HepG2 (cell line): ENCODE measurements at regions not wholly inside any gene's neighbourhood (a gene's known extent, or its start where the extent isn't known, plus 50 kb on each side); places are given as distances from the start of the nearest gene placed in this dataset.

Experiments
- ATAC-seq: fragments of 200-7000 bp; cut with Tn5 transposase; 3 replicates; pipeline ENCODE4 v1.9.1; 2020; ENCODE audit warnings: mild to moderate bottlenecking, moderate library complexity
- BruUV-seq: library from RNA; stranded (reverse); fragments of 400-500 nt; replicated peaks from 2 replicates; lab custom pipeline; 2021; lab: Mats Ljungman, UMichigan
- CTCF ChIA-PET: fragments of 300-600 bp; formaldehyde crosslinking; extraction: SDS; loops from one replicate; lab custom pipeline; 2021; ENCODE audit warnings: low total read pairs, inconsistent platforms, low intra/inter-chr PET ratio; lab: Yijun Ruan, JAX
- POLR2A ChIA-PET: fragments of 350-600 bp; sonication (Branson Sonifier 250); formaldehyde crosslinking; loops from one replicate; lab custom pipeline; 2020; ENCODE audit warnings: antibody characterized with exemption, inconsistent platforms; lab: Yijun Ruan, JAX
- DNase-seq: peaks from one replicate; pipeline ENCODE4 v3.0.0-alpha.2; 2015; ENCODE audit warnings: low spot score
- FAIRE-seq: peaks from 3 replicates; lab custom pipeline; 2011; peaks lifted over from hg19 to GRCh38; lab: Jason Lieb, UNC
- H2AFZ ChIP-seq: one replicate; pipeline ENCODE4 v1.6.1; 2011; ENCODE audit warnings: low read length, inconsistent platforms
- H3K27ac ChIP-seq: fragments of 300-600 bp; 3 replicates; pipeline ENCODE4 v1.8.0; 2011; ENCODE audit warnings: mixed run types, mild to moderate bottlenecking, mixed read lengths, low read length, inconsistent platforms; ENCODE audit not compliant: insufficient read depth; ENCODE audit errors: extremely low read length
- H3K27me3 ChIP-seq, 2 experiments: fragments of 200-600 bp in 1 of 2; 2 replicates in 1 of 2; 3 replicates in 1 of 2; pipeline versions ENCODE4 v1.6.0 to v1.8.0; 2011; ENCODE audit warnings: low read length in 2 of 2, mild to moderate bottlenecking in 2 of 2, moderate library complexity in 2 of 2, inconsistent platforms in 1 of 2; ENCODE audit not compliant: insufficient read depth in 2 of 2, control insufficient read depth in 1 of 2
- H3K36me3 ChIP-seq, 2 experiments: fragments of 200-600 bp in 1 of 2; replicated peaks in 1 of 2; 2 replicates in 1 of 2; 3 replicates in 1 of 2; pipeline versions ENCODE4 v1.5.1 to v1.8.0; 2011; ENCODE audit warnings: low read length in 2 of 2, inconsistent platforms in 1 of 2; ENCODE audit not compliant: insufficient read depth in 2 of 2, control insufficient read depth in 1 of 2
- H3K4me1 ChIP-seq: 2 replicates; pipeline ENCODE4 v1.5.1; 2012; ENCODE audit warnings: low read length, inconsistent platforms; ENCODE audit not compliant: insufficient read depth
- H3K4me2 ChIP-seq: 2 replicates; pipeline ENCODE4 v1.6.0; 2011; ENCODE audit warnings: low read depth, low read length, inconsistent platforms
- H3K4me3 ChIP-seq, 3 experiments: fragments of 200-600 bp in 1 of 3; sonication (generic), shearing (Covaris generic) in 1 of 3; replicated peaks in 1 of 3; 2 replicates each; pipeline ENCODE4 v1.5.1; 2011 to 2016; ENCODE audit warnings: low read length in 3 of 3, inconsistent platforms in 2 of 3, low read depth in 2 of 3, mild to moderate bottlenecking in 2 of 3, control low read depth in 1 of 3, mixed read lengths in 1 of 3; ENCODE audit not compliant: insufficient read depth in 1 of 3
- H3K79me2 ChIP-seq: one replicate; pipeline ENCODE4 v1.6.1; 2011; ENCODE audit warnings: low read length, inconsistent platforms; ENCODE audit not compliant: insufficient read depth
- H3K9ac ChIP-seq: 2 replicates; pipeline ENCODE4 v1.6.0; 2011; ENCODE audit warnings: mild to moderate bottlenecking, low read depth, low read length, inconsistent platforms; ENCODE audit not compliant: insufficient read depth
- H3K9me3 ChIP-seq: 2 replicates; pipeline ENCODE4 v1.5.1; 2012; ENCODE audit warnings: mild to moderate bottlenecking, low read length
- H4K20me1 ChIP-seq: 2 replicates; pipeline ENCODE4 v1.6.0; 2011; ENCODE audit warnings: inconsistent platforms, mild to moderate bottlenecking, low read length, moderate library complexity; ENCODE audit not compliant: insufficient read depth
- DNMT3B ChIP-seq: conservative IDR thresholded peaks from 2 replicates; pipeline ENCODE4 v1.6.1; 2016; ENCODE audit warnings: missing biosample characterization, control low read depth
- GFI1 ChIP-seq: sonication (generic); formaldehyde crosslinking; IDR thresholded peaks from 2 replicates; pipeline ENCODE4 v1.5.0; 2020; ENCODE audit warnings: missing genetic modification reagents, mild to moderate bottlenecking, borderline replicate concordance
- HDAC6 ChIP-seq: fragments of 200-600 bp; sonication (generic); IDR thresholded peaks from 2 replicates; pipeline ENCODE4 v1.7.0; 2017; ENCODE audit warnings: mild to moderate bottlenecking, antibody characterized with exemption, low read length, low read depth
- NCOA1 ChIP-seq: sonication (generic); formaldehyde crosslinking; IDR thresholded peaks from 2 replicates; pipeline ENCODE4 v1.9.0; 2021; ENCODE audit warnings: missing genetic modification reagents
- NFKBIZ ChIP-seq: IDR thresholded peaks from 2 replicates; pipeline ENCODE4 v1.6.1; 2018; ENCODE audit warnings: missing genetic modification reagents, missing compliant biosample characterization
- PBX2 ChIP-seq: IDR thresholded peaks from 2 replicates; pipeline ENCODE4 v1.6.1; 2016; ENCODE audit warnings: control low read depth
- SKI ChIP-seq: fragments of 450-650 bp; IDR thresholded peaks from one replicate; pipeline ENCODE4 v1.6.1; 2018; ENCODE audit warnings: mild to moderate bottlenecking; ENCODE audit not compliant: partially characterized antibody
- ZBTB34 ChIP-seq: sonication (generic); formaldehyde crosslinking; IDR thresholded peaks from 2 replicates; pipeline ENCODE4 v1.8.0; 2022; ENCODE audit warnings: mild to moderate bottlenecking, missing genetic modification reagents
- ZNF17 ChIP-seq: sonication (generic); formaldehyde crosslinking; IDR thresholded peaks from 2 replicates; pipeline ENCODE4 v1.5.0; 2020; ENCODE audit warnings: mild to moderate bottlenecking, missing genetic modification reagents
- ZNF331 ChIP-seq: sonication (generic); formaldehyde crosslinking; IDR thresholded peaks from 2 replicates; pipeline ENCODE4 v1.4.0; 2020; ENCODE audit warnings: missing genetic modification reagents
- ZNF33A ChIP-seq: sonication (generic); formaldehyde crosslinking; IDR thresholded peaks from 2 replicates; pipeline ENCODE4 v1.5.1; 2020; ENCODE audit warnings: missing genetic modification reagents, mild to moderate bottlenecking, moderate library complexity, borderline replicate concordance
- ZNF550 ChIP-seq: sonication (generic); formaldehyde crosslinking; IDR thresholded peaks from 2 replicates; pipeline ENCODE4 v1.4.0; 2020; ENCODE audit warnings: mild to moderate bottlenecking, missing genetic modification reagents, borderline replicate concordance
- ZNF841 ChIP-seq: sonication (generic); formaldehyde crosslinking; IDR thresholded peaks from 2 replicates; pipeline ENCODE4 v1.8.1; 2023; ENCODE audit warnings: missing genetic modification reagents, borderline replicate concordance
- WGBS: methylation state at CpG from one replicate; pipeline ENCODE4 v1.1.6; 2017; ENCODE audit warnings: low lambda C conversion rate; 5-methylcytosine and 5-hydroxymethylcytosine counted together
- in situ Hi-C: cut with HindIII; loops from 2 replicates; pipeline ENCODE4 v1.10.0; 2017; ENCODE audit warnings: low pct_unique_long_range_greater_than_20kb; ENCODE audit not compliant: extremely low pct_ligation_motif_present
- intact Hi-C: fragments of 100-400 bp; cut with micrococcal nuclease; formaldehyde crosslinking; loops from one replicate; pipeline ENCODE4 v1.10.0; 2022; ENCODE audit not compliant: unreplicated experiment
- TF ChIP-seq, protein P1 (sequence below): sonication (generic); formaldehyde crosslinking; IDR thresholded peaks from 2 replicates; pipeline ENCODE4 v1.8.1; 2023; ENCODE audit warnings: mild to moderate bottlenecking, missing genetic modification reagents

- intact Hi-C loops (no loop called here), in situ Hi-C loops (no loop called here)
- Histone ChIP-seq H3K27ac (no peak overlapping the region), H3K9me3 (peaks cover 21% of the 10 kb centered on the region), H3K9ac (no peak overlapping the region), H3K79me2 (no peaks in the 10 kb centered on the region), H3K4me1 (no peaks in the 10 kb centered on the region), H3K4me3 (no peak overlapping the region), H3K36me3 (no peaks in the 10 kb centered on the region), H4K20me1 (no peaks in the 10 kb centered on the region), H3K27me3 (no peaks in the 10 kb centered on the region), H3K4me2 (no peak overlapping the region), H2AFZ (no peak overlapping the region)
- ATAC-seq (no peak), FAIRE-seq (no peak), DNase-seq (no peak)
- POLR2A ChIA-PET = no interaction called here
- 5% methylated on average over 4 of the region's 4 CpGs for WGBS
- TF ChIP-seq ZNF331 (CRISPR knock-in tag) = no peak
- TF ChIP-seq ZNF841 (CRISPR knock-in tag) = no peak
- no peak for TF ChIP-seq PBX2 (CRISPR knock-in tag)
- TF ChIP-seq ZNF550 = no peak
- no peak for TF ChIP-seq ZNF33A (CRISPR knock-in tag)
- TF ChIP-seq NFKBIZ (CRISPR knock-in tag) = no peak
- TF ChIP-seq SKI = no peak
- TF ChIP-seq GFI1 (CRISPR knock-in tag) = no peak
- no peak for TF ChIP-seq HDAC6
- CTCF ChIA-PET = no interaction called here
- BruUV-seq = no TSS peak
Measured at GRCh38 chr2:52919673-52920072, 847.9 kb upstream of the CHAC2 start.

DNA sequence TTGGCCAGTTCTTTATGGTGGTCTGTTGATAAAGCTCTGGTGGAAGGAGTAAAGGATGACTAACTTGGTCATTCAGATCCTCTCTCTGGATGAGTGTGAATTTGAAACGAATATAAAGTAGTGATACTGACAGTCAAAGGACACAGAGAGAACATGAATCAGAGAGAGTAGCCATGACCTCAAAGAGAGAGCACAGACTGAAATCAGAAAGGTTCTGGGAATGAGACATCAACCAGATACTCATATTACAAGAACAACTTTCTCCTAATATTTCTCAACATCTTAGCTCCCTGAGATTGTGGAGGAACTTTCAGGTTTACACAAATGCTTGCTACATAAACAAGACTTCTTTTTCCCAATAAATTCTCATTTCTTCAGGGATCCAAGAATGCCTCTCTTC lies 849.1 kb upstream of the CHAC2 start:
- intact Hi-C loops = no loop called here
- FAIRE-seq (no peak), ATAC-seq (no peak), DNase-seq (no peak)
- in situ Hi-C loops = no loop called here
- no peaks in the 10 kb centered on the region for H3K79me2 ChIP-seq
- no peaks in the 10 kb centered on the region for H3K27me3 ChIP-seq
- WGBS = 0% methylated on average over 1 of the region's 1 CpG
- ChIA-PET CTCF (no interaction called here), POLR2A (no interaction called here)
- H3K27ac ChIP-seq = no peak overlapping the region
- H3K9me3 ChIP-seq = peaks cover 26% of the 10 kb centered on the region
- no peak overlapping the region for H3K9ac ChIP-seq
- H3K4me3 ChIP-seq = no peak overlapping the region
- H2AFZ ChIP-seq = no peak overlapping the region
- H4K20me1 ChIP-seq = no peaks in the 10 kb centered on the region
- BruUV-seq = no TSS peak
- no peaks in the 10 kb centered on the region for H3K4me1 ChIP-seq
- H3K4me2 ChIP-seq = no peak overlapping the region
- H3K36me3 ChIP-seq = no peaks in the 10 kb centered on the region
- TF ChIP-seq, protein P1, sequence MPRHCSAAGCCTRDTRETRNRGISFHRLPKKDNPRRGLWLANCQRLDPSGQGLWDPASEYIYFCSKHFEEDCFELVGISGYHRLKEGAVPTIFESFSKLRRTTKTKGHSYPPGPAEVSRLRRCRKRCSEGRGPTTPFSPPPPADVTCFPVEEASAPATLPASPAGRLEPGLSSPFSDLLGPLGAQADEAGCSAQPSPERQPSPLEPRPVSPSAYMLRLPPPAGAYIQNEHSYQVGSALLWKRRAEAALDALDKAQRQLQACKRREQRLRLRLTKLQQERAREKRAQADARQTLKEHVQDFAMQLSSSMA (CRISPR knock-in tag) = no peak
- no peak for TF ChIP-seq ZNF17 (CRISPR knock-in tag)
- TF ChIP-seq ZBTB34 (CRISPR knock-in tag) = no peak
- no peak for TF ChIP-seq NCOA1 (CRISPR knock-in tag)
- TF ChIP-seq DNMT3B (CRISPR knock-in tag) = no peak
